ENCODE measurements at regions not wholly inside any gene's neighbourhood (a gene's known extent, or its start where the extent isn't known, plus 50 kb on each side); places are given as distances from the start of the nearest gene placed in this dataset.
"Not testable (repeated sequence)": the region's sequence is repeated elsewhere in the genome, so short reads cannot be mapped to it uniquely, and the experiment has no call there.

- TF ChIP-seq CTCF (IDR thresholded peaks at IDR 0.05; ENCODE audit: insufficient read depth, low read length); REST (IDR thresholded peaks at IDR 0.05; ENCODE audit: insufficient replicate concordance, low read depth): not testable (repeated sequence)
Observed at GRCh38 chr2:66177128-66177796, 257.7 kb upstream of the MEIS1 start.

All from HL-60 (cell line).